ENCODE measurements at regions not wholly inside any gene's neighbourhood (a gene's known extent, or its start where the extent isn't known, plus 50 kb on each side); places are given as distances from the start of the nearest gene placed in this dataset.

GRCh38 chr3:150357923-150358607 is 50.0 kb upstream of the TSC22D2 start:
- no peak for TF ChIP-seq CTCF (IDR thresholded peaks at IDR 0.05)
- no peak for TF ChIP-seq ZFX (IDR thresholded peaks at IDR 0.05; ENCODE audit: borderline replicate concordance)

All from 22Rv1 (cell line).